ENCODE measurements at regions not wholly inside any gene's neighbourhood (a gene's known extent, or its start where the extent isn't known, plus 50 kb on each side); places are given as distances from the start of the nearest gene placed in this dataset.

- no peak for DNase-seq (ENCODE audit: low read depth)
These were observed 167.7 kb downstream of the ANAPC1 start for GRCh38 chr2:111715987-111716904.

DNA sequence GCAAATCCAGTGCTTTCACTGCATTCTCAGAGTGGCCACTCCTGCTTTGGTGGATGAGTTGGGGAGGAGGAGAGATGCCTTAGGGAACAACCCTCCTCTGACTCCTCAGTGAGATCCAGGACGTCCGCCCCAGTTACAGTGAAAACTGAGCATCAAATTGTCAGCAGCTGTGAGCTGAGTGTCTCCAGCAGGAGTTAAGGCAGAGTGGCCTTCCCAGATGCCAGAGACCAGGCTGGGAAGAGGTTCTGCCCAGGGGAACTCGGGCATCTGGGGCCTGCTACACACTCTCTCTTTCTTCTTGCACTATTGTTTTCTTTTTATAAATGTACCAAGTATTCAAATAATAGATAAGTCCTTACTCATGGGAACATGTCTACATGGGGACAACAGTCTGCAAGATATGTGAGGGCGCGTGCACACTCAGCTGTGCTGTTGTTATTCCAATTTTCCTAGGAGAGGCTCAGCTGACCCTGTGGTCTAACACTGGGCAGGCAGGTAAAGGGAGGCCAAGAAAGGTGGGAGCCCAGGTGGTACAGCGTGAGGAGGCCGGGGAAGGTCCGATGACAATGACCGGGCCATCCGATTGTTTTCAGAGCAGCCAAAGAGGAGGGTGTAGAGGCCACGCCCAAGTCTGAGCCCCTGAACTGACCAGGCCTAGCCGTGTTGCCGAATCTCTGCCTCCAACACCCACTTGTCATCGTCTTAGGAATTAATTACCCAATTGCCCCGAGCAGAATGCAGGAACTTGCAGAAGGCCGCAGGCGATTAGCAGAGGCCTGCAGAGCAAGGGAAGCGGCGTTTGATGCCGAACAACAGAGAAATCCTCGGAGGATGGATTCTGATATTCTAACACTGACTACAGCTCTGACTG, 166.9 kb downstream of the ANAPC1 start:
- no peak for DNase-seq (ENCODE audit: low read depth)
